ENCODE measurements at regions not wholly inside any gene's neighbourhood (a gene's known extent, or its start where the extent isn't known, plus 50 kb on each side); places are given as distances from the start of the nearest gene placed in this dataset.

- TF ChIP-seq CTCF (IDR thresholded peaks at IDR 0.05; ENCODE audit: low read depth, low read length): no peak
- Histone ChIP-seq H3K4me3 (ENCODE audit: low read depth, low read length) (no peak overlapping the region), H3K27me3 (ENCODE audit: control insufficient read depth, insufficient read depth, low read length) (peaks cover 2% of the 10 kb centered on the region), H3K27ac (ENCODE audit: low read depth, low read length) (no peak overlapping the region), H3K9me3 (ENCODE audit: control insufficient read depth, insufficient read depth, low read length) (peaks cover 58% of the 10 kb centered on the region)
- POLR2A ChIA-PET: no interaction called here
- DNase-seq (ENCODE audit: low read depth, low spot score): no peak
- CTCF ChIA-PET: no interaction called here
These were observed 288.0 kb upstream of the IRX4 start for GRCh38 chr5:2170761-2171160.

- peaks cover 2% of the 10 kb centered on the region for H3K27me3 ChIP-seq (ENCODE audit: control insufficient read depth, insufficient read depth, low read length)
- POLR2A ChIA-PET: no interaction called here
- no peak overlapping the region for H3K27ac ChIP-seq (ENCODE audit: low read depth, low read length)
- DNase-seq (ENCODE audit: low read depth, low spot score): no peak
- CTCF ChIA-PET: no interaction called here
- TF ChIP-seq CTCF (IDR thresholded peaks at IDR 0.05; ENCODE audit: low read depth, low read length): no peak
- H3K9me3 ChIP-seq (ENCODE audit: control insufficient read depth, insufficient read depth, low read length): peaks cover 60% of the 10 kb centered on the region
- H3K4me3 ChIP-seq (ENCODE audit: low read depth, low read length): no peak overlapping the region
These were observed 287.4 kb upstream of the IRX4 start for GRCh38 chr5:2169850-2170760.

- H3K27ac ChIP-seq (ENCODE audit: low read depth, low read length): no peak overlapping the region
- H3K27me3 ChIP-seq (ENCODE audit: control insufficient read depth, insufficient read depth, low read length): peaks cover 2% of the 10 kb centered on the region
- ChIA-PET CTCF (no interaction called here), POLR2A (no interaction called here)
- no peak for TF ChIP-seq CTCF (IDR thresholded peaks at IDR 0.05; ENCODE audit: low read depth, low read length)
- H3K4me3 ChIP-seq (ENCODE audit: low read depth, low read length): no peak overlapping the region
- DNase-seq (ENCODE audit: low read depth, low spot score): no peak
- peaks cover 59% of the 10 kb centered on the region for H3K9me3 ChIP-seq (ENCODE audit: control insufficient read depth, insufficient read depth, low read length)
These were observed 286.7 kb upstream of the IRX4 start for GRCh38 chr5:2169430-2169808.

DNA sequence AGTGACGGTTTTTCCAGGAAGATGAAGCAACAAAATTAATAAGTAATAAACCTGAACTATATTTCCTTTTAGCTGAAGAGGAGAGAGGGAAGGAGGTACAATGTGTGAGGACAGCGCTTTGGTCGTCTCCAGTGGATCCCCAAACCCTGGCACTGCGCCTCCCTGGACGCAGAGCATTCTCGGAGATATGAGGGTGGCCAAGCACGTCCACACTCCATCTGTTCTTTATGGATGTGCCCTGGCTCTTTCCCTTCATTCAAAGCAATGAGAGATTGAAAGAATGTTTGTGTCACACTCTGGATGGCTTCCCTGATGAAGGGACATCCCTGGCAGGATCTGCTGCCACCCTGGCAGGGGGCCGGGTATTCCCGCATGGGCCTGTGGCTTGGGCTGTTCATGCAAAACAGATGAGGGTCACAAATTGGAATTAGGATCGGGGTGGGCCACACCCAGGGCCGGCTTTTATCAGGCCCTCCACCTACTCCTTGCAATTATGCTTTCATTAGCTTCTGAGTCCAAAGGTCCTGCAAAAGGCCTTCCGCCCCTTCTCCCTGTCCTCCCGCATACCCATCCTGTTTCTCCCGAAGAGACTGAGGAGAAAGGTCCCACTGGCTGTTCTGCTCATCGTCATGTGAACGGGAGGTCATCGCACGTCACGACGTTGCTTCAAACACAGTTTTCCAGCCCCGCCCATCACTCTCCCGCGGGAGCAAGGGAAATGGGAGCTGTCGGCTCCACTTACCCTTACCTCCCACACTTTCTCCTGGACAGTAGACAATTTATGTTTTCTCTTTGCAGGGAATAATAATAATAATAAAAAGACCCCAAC lies 286.1 kb upstream of the IRX4 start:
- no peak for TF ChIP-seq CTCF (IDR thresholded peaks at IDR 0.05; ENCODE audit: low read depth, low read length)
- Histone ChIP-seq H3K9me3 (ENCODE audit: control insufficient read depth, insufficient read depth, low read length) (peaks cover 64% of the 10 kb centered on the region), H3K27me3 (ENCODE audit: control insufficient read depth, insufficient read depth, low read length) (peaks cover 2% of the 10 kb centered on the region), H3K4me3 (ENCODE audit: low read depth, low read length) (no peak overlapping the region), H3K27ac (ENCODE audit: low read depth, low read length) (no peak overlapping the region)
- ChIA-PET POLR2A (no interaction called here), CTCF (no interaction called here)
- no peak for DNase-seq (ENCODE audit: low read depth, low spot score)

- no peak for TF ChIP-seq CTCF (IDR thresholded peaks at IDR 0.05; ENCODE audit: low read depth, low read length)
These were observed 284.9 kb upstream of the IRX4 start for GRCh38 chr5:2167671-2168070.

More at GRCh38 chr5:2167671-2168070, 284.9 kb upstream of the IRX4 start:
- ChIA-PET POLR2A (no interaction called here), CTCF (no interaction called here)
- DNase-seq (ENCODE audit: low read depth, low spot score): no peak
- H3K27me3 ChIP-seq (ENCODE audit: control insufficient read depth, insufficient read depth, low read length): peaks cover 2% of the 10 kb centered on the region
- H3K27ac ChIP-seq (ENCODE audit: low read depth, low read length): no peak overlapping the region
- peaks cover 72% of the 10 kb centered on the region for H3K9me3 ChIP-seq (ENCODE audit: control insufficient read depth, insufficient read depth, low read length)
- H3K4me3 ChIP-seq (ENCODE audit: low read depth, low read length): no peak overlapping the region
